ENCODE measurements at regions not wholly inside any gene's neighbourhood (a gene's known extent, or its start where the extent isn't known, plus 50 kb on each side); places are given as distances from the start of the nearest gene placed in this dataset.

DNA sequence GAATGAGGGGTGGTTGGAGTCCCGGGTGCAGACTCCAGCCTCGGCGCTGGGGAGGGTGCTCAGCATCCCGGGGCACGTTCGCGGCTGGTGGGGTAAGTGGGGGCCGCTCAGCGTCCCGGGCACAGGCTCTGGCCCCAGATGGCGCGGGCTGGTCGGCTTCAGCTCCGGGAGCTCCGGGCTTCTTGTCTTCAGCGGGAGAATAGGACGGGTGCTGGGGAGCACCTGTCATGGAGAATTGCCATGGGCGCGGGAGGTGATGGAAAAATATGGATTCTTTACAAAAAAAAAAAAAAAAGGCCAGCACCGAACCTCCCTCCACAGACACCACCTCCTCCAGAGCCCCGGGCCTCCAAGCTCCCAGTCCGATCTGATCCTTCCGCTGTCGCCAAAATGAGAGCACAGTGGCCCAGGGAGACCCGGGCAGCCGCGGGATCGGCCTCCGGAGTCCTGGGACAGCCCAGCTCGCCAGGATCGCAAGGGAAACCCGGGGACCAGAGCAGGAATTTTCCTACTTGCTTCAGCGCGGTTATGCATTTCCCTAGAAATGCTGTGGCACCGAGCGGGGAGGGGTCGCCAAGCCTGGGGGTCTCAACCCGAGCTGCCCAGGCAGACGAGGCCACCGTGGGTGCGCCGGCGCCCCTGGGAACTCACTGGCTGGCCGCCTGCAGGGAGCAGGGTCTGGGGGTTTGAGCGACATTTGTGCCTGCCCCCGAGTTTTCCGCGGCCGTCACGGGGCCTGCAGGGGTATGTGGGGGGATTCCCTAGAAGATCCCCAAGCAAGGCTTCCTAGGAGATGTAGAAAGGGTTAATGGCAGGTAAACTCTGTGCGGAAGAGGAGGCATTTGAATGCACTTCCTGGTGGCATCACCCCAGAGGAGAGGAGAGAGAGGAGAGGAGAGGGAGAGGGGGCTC lies 1336.9 kb downstream of the BRD1 start:
- peaks cover 22% of the 10 kb centered on the region for H3K4me1 Mint-ChIP-seq
- H3K36me3 Mint-ChIP-seq (ENCODE audit: low read depth): no peaks in the 10 kb centered on the region
- H3K27me3 Mint-ChIP-seq (ENCODE audit: low read depth): peaks cover 42% of the 10 kb centered on the region

DNA sequence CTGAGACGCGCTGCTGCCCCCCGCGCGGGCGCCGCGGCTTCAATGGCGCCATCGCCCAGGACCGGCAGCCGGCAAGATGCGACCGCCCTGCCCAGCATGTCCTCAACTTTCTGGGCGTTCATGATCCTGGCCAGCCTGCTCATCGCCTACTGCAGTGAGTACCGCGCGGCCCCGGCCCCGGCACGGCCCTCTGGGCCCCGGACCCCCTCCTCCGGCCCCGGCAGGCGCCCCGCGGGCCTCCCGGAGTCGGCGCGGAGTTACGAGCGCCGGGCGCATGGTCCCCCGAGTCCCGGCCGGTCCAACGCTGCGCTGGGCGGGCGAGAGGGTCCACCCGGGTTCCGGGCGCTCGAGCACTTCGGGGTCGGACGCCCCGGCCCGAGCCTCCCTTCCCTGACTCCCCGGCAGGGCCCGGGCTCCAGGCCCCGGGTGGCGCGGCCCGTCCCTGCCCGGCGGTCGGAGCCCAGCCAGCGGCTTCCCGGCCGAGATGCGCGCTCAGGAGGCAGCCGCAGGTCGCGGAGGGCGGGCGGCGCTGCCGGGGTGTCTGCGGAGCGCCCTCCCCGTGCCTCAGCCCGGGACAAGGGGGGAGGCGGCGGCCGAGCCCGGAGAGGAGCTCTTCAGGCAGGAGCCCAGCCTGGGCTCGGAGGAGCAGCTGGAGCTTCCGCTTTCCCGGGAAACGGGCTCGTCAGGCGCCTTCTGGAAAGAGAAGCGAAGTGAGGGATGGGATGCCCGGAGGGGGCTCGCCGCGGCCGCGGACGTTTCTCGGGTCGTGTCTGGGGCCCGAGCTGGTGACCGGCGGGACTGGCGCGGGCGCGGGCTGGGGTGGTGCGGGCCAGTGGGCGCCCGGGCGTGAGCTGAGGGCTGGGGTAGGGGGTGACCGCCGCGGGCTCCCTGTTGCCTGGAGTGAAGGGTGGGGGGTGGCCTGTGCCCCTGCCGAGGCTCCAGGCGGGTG lies 1337.8 kb downstream of the BRD1 start:
- peak; percentile 29 for DNase-seq (ENCODE audit: low read depth, low spot score)
- no peaks in the 10 kb centered on the region for H3K36me3 Mint-ChIP-seq (ENCODE audit: low read depth)
- peak overlapping the region; percentile 87 for H3K4me3 Mint-ChIP-seq
- TF ChIP-seq, protein P1, sequence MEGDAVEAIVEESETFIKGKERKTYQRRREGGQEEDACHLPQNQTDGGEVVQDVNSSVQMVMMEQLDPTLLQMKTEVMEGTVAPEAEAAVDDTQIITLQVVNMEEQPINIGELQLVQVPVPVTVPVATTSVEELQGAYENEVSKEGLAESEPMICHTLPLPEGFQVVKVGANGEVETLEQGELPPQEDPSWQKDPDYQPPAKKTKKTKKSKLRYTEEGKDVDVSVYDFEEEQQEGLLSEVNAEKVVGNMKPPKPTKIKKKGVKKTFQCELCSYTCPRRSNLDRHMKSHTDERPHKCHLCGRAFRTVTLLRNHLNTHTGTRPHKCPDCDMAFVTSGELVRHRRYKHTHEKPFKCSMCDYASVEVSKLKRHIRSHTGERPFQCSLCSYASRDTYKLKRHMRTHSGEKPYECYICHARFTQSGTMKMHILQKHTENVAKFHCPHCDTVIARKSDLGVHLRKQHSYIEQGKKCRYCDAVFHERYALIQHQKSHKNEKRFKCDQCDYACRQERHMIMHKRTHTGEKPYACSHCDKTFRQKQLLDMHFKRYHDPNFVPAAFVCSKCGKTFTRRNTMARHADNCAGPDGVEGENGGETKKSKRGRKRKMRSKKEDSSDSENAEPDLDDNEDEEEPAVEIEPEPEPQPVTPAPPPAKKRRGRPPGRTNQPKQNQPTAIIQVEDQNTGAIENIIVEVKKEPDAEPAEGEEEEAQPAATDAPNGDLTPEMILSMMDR (conservative IDR thresholded peaks at IDR 0.05): no peak
- H3K4me1 Mint-ChIP-seq: peaks cover 20% of the 10 kb centered on the region
- H3K27me3 Mint-ChIP-seq (ENCODE audit: low read depth): peaks cover 50% of the 10 kb centered on the region
- no peaks in the 10 kb centered on the region for H3K9me3 Mint-ChIP-seq
- no peak overlapping the region for H3K27ac Mint-ChIP-seq (ENCODE audit: unreplicated experiment)

More for the DNA sequence above, 1336.9 kb downstream of the BRD1 start:
- H3K9me3 Mint-ChIP-seq: no peaks in the 10 kb centered on the region
- TF ChIP-seq, protein P1 (conservative IDR thresholded peaks at IDR 0.05): no peak
- H3K27ac Mint-ChIP-seq (ENCODE audit: unreplicated experiment): no peak overlapping the region
- no peak for DNase-seq (ENCODE audit: low read depth, low spot score)
- H3K4me3 Mint-ChIP-seq: peak overlapping the region; percentile 87

DNA sequence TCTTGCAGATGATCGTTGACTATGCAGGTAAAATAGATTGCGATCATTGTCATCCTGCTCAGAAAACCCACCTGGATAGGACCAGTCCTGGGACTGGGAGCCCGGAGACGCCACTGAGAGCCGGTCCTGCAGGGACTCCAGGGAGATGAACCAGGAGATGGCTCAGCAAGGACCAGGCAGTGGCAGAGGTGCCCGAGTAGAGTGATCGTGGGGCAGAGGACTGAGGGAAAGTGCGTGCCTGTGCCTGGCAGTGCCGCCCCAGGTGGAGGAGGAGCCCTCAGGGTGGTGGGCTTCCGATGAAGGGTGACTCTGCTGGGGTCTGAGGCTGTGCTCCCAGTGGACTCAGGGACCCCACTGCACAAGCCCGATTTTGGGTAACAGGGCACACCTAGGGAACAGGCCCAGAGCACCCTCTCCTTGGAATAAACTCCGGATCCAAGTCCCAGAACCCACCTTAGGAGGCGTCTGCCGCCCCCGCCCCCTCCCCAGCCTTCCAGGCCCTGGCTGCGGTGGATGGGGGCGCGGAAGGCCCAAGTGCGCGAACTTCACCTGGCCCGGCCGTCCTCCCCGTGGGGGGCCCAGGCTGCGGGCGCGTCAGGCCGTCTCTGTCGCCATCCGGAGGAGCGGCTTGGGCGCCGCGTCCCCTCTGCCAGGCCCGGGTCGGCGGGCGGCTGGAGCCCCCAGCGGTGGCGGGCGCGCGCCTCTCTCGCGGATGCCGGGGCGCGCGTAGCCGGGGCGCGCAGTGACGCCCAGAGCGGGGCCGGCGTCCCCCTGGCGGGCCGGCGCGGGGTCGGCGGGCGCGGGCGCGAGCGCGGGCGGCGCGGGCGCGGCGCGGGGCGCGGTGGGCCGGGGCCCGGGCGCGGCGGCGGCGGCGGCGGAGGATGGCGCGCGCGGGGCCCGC lies 1338.8 kb downstream of the BRD1 start:
- H3K4me1 Mint-ChIP-seq: peaks cover 24% of the 10 kb centered on the region
- H3K36me3 Mint-ChIP-seq (ENCODE audit: low read depth): no peaks in the 10 kb centered on the region
- DNase-seq (ENCODE audit: low read depth, low spot score): peak; percentile 37
- no peak overlapping the region for H3K27ac Mint-ChIP-seq (ENCODE audit: unreplicated experiment)
- TF ChIP-seq, protein P1 (conservative IDR thresholded peaks at IDR 0.05): no peak
- peaks cover 52% of the 10 kb centered on the region for H3K27me3 Mint-ChIP-seq (ENCODE audit: low read depth)
- peak overlapping the region; percentile 91 for H3K4me3 Mint-ChIP-seq
- no peaks in the 10 kb centered on the region for H3K9me3 Mint-ChIP-seq

DNA sequence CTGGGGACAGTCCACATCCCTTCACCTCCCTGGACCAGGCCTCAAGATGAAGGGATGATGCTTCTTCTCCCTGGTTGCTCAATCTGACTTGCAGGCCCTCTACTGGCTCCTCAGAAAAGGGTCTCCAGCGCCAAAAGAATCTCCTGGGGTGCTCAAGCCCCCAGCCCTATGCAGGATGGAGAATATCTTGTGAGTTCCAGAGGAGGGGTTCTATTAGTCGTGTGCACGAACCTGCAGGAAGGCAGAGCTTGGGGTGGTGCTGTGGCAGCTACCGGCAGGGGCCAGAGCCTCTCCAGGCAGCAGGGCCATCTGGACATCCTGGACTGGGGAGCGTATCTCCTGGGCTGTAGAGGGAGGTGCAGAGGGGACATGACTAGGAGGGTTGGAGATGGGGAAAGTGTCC lies 1339.5 kb downstream of the BRD1 start:
- TF ChIP-seq, protein P1 (conservative IDR thresholded peaks at IDR 0.05): peak; percentile 40
- peaks cover 52% of the 10 kb centered on the region for H3K27me3 Mint-ChIP-seq (ENCODE audit: low read depth)
- no peak for DNase-seq (ENCODE audit: low read depth, low spot score)
- H3K9me3 Mint-ChIP-seq: no peaks in the 10 kb centered on the region
- H3K36me3 Mint-ChIP-seq (ENCODE audit: low read depth): no peaks in the 10 kb centered on the region
- peak overlapping the region; percentile 91 for H3K4me3 Mint-ChIP-seq
- H3K27ac Mint-ChIP-seq (ENCODE audit: unreplicated experiment): no peak overlapping the region
- peaks cover 25% of the 10 kb centered on the region for H3K4me1 Mint-ChIP-seq

DNA sequence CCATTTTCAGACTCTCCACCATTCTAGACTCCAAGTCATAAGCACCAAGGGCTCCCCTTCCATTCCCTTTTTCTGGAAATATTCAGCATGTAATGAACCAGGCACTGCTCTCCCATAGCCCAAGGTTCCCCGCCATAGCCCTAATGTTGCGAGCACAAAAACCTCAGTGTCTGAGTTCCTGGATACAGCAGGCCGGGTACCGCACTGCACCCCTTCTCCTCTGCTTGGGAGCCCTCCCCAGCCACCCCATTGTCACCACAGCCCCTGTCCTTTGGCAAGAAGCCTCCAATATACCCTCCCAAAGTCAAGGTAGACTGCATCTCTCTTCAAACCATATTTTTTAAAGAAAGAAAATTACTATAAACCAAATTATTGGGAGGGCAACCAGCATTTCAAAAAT lies 1341.1 kb downstream of the BRD1 start:
- H3K36me3 Mint-ChIP-seq (ENCODE audit: low read depth): no peaks in the 10 kb centered on the region
- TF ChIP-seq, protein P1 (conservative IDR thresholded peaks at IDR 0.05): no peak
- peaks cover 11% of the 10 kb centered on the region for H3K4me1 Mint-ChIP-seq
- peaks cover 42% of the 10 kb centered on the region for H3K27me3 Mint-ChIP-seq (ENCODE audit: low read depth)
- H3K9me3 Mint-ChIP-seq: no peaks in the 10 kb centered on the region
- peak overlapping the region; percentile 38 for H3K4me3 Mint-ChIP-seq
- no peak for DNase-seq (ENCODE audit: low read depth, low spot score)
- H3K27ac Mint-ChIP-seq (ENCODE audit: unreplicated experiment): no peak overlapping the region

All from neural crest cell (in vitro differentiated cells).